ENCODE measurements at regions not wholly inside any gene's neighbourhood (a gene's known extent, or its start where the extent isn't known, plus 50 kb on each side); places are given as distances from the start of the nearest gene placed in this dataset.

DNA sequence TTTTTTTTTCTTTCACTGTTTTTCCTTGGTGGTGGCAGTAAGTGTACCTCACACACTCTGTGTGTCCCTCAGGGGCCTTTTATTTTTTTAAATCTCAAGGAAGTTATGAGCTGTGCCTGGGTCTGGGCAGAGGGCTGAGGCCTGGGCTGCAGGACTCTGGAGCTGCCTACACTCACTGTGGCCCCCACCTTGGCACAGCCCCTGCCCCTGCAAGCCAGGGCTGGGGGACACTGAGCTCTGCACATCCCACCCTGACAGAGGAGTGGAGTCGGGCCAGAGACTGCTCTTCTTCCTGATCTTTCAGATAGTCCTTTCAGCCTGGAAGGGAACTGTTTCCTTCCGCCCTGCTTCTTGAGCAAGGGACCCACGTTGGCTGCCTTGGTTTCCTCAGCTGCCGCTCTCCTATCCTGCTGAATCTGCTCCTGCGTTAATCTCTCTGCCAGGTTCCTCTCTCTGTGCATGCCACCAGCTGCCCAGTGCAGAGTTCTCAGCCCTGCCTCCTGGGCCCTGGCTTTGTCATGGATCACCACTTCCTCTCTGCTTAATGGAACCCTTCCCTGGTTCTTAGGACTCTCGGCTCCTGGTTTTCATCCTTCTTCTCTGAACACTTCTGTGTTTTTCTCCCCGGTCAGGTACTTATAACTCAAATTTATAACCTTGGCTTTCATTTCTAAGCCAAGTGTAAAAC lies 502.3 kb downstream of the DIRAS2 start:
- DNase-seq (ENCODE audit: low spot score) = no peak
- TF ChIP-seq POLR2A (IDR thresholded peaks at IDR 0.05) = no peak
- TF ChIP-seq POLR2AphosphoS5 (IDR thresholded peaks at IDR 0.05) = no peak
- TF ChIP-seq CTCF (IDR thresholded peaks at IDR 0.05) = no peak
- Histone ChIP-seq H3K27ac (no peak overlapping the region), H3K27me3 (replicated peaks; ENCODE audit: insufficient read depth) (no peaks in the 10 kb centered on the region), H3K9me3 (no peaks in the 10 kb centered on the region), H3K4me1 (replicated peaks) (no peaks in the 10 kb centered on the region), H3K4me3 (no peak overlapping the region), H3K36me3 (no peaks in the 10 kb centered on the region)
- intact Hi-C loops (cut with DNase I) = loop anchor here (5.0 kb wide), 1 partner anchor 732 kb away; no protein-coding TSS in a partner anchor
- WGBS = 65% methylated on average over 7 of the region's 7 CpGs

GRCh38 chr9:90141723-90142122 lies 500.9 kb downstream of the DIRAS2 start:
- H3K36me3 ChIP-seq = no peaks in the 10 kb centered on the region
- no peak overlapping the region for H3K4me3 ChIP-seq
- no peak overlapping the region for H3K27ac ChIP-seq
- H3K9me3 ChIP-seq = no peaks in the 10 kb centered on the region
- TF ChIP-seq CTCF (IDR thresholded peaks at IDR 0.05) (peak; percentile 9 to 63 (median 51)), POLR2AphosphoS5 (IDR thresholded peaks at IDR 0.05) (no peak)
- intact Hi-C loops (cut with DNase I) = loop anchor here (5.0 kb wide), 1 partner anchor 731 kb away; no protein-coding TSS in a partner anchor
- 29% methylated on average over 5 of the region's 5 CpGs for WGBS
- no peaks in the 10 kb centered on the region for H3K4me1 ChIP-seq (replicated peaks)
- DNase-seq (ENCODE audit: low spot score) = no peak
- no peaks in the 10 kb centered on the region for H3K27me3 ChIP-seq (replicated peaks; ENCODE audit: insufficient read depth)

- Histone ChIP-seq H3K27ac (no peak overlapping the region), H3K4me3 (no peak overlapping the region), H3K36me3 (no peaks in the 10 kb centered on the region), H3K27me3 (replicated peaks; ENCODE audit: insufficient read depth) (no peaks in the 10 kb centered on the region), H3K4me1 (replicated peaks) (no peaks in the 10 kb centered on the region), H3K9me3 (no peaks in the 10 kb centered on the region)
- 15% methylated on average over 5 of the region's 5 CpGs for WGBS
- intact Hi-C loops (cut with DNase I) = loop anchor here (5.0 kb wide), 1 partner anchor 730 kb away; no protein-coding TSS in a partner anchor
- peak in 3 of 4 experiments; percentile 44 to 68 (median 53) for TF ChIP-seq CTCF (IDR thresholded peaks at IDR 0.05)
- TF ChIP-seq POLR2A (IDR thresholded peaks at IDR 0.05) = no peak
- DNase-seq (ENCODE audit: low spot score) = peak; percentile 40
Observed at GRCh38 chr9:90142580-90142979, 500.0 kb downstream of the DIRAS2 start.

DNA sequence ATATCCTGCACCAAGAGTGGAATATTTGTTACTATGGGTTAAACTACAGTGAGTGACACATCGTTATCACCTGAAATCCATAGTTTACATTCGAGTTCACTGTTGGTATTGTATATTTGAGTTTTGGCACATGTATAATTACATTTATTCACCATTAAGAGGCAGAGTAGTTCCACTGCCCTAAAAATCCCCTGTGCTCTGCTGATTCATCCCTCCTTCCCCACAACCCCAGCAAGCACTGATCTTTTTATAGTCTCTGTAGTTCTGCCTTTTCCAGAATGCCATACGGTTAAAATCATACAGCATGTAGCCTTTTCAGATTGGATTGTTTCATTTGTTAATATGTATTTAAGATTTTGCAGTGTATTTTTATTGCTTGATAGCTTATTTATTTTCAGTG lies 495.2 kb downstream of the DIRAS2 start:
- 89% methylated on average over 3 of the region's 3 CpGs for WGBS
- Histone ChIP-seq H3K9me3 (no peaks in the 10 kb centered on the region), H3K4me3 (no peak overlapping the region), H3K27me3 (replicated peaks; ENCODE audit: insufficient read depth) (no peaks in the 10 kb centered on the region), H3K36me3 (no peaks in the 10 kb centered on the region), H3K4me1 (replicated peaks) (no peaks in the 10 kb centered on the region), H3K27ac (no peak overlapping the region)
- intact Hi-C loops (cut with DNase I) = no loop called here
- TF ChIP-seq POLR2A (IDR thresholded peaks at IDR 0.05) (no peak), CTCF (IDR thresholded peaks at IDR 0.05) (no peak), POLR2AphosphoS5 (IDR thresholded peaks at IDR 0.05) (no peak)
- DNase-seq (ENCODE audit: low spot score) = no peak

GRCh38 chr9:90156318-90156717 lies 486.3 kb downstream of the DIRAS2 start:
- TF ChIP-seq POLR2A (IDR thresholded peaks at IDR 0.05) (no peak), POLR2AphosphoS5 (IDR thresholded peaks at IDR 0.05) (no peak), CTCF (IDR thresholded peaks at IDR 0.05) (no peak)
- H3K4me3 ChIP-seq = no peak overlapping the region
- no peaks in the 10 kb centered on the region for H3K27me3 ChIP-seq (replicated peaks; ENCODE audit: insufficient read depth)
- H3K36me3 ChIP-seq = no peaks in the 10 kb centered on the region
- no peaks in the 10 kb centered on the region for H3K9me3 ChIP-seq
- no peaks in the 10 kb centered on the region for H3K4me1 ChIP-seq (replicated peaks)
- intact Hi-C loops (cut with DNase I) = no loop called here
- no peak overlapping the region for H3K27ac ChIP-seq
- DNase-seq (ENCODE audit: low spot score) = no peak
- 62% methylated on average over 2 of the region's 2 CpGs for WGBS
